ENCODE measurements at regions not wholly inside any gene's neighbourhood (a gene's known extent, or its start where the extent isn't known, plus 50 kb on each side); places are given as distances from the start of the nearest gene placed in this dataset.

- Histone ChIP-seq H2BK20ac (ENCODE audit: low read depth, low read length) (no peak overlapping the region), H3K79me1 (ENCODE audit: low read depth in 1 of 2, low read length in 2 of 2) (no peaks in the 10 kb centered on the region), H2AK9ac (replicated peaks; ENCODE audit: low read depth, low read length, poor library complexity) (no peak overlapping the region), H3K27me3 (ENCODE audit: control insufficient read depth, insufficient read depth, low read length) (peaks cover 5% of the 10 kb centered on the region; the same call in 1 of the 2 replicates), H3K4ac (ENCODE audit: low read depth, low read length) (no peak overlapping the region), H3K4me3 (ENCODE audit: insufficient read depth, low read depth, low read length) (no peak overlapping the region), H3K9me1 (ENCODE audit: insufficient read depth, low read length) (no peaks in the 10 kb centered on the region), H3K14ac (replicated peaks; ENCODE audit: low read depth, low read length) (no peak overlapping the region), H3K4me2 (ENCODE audit: low read depth, low read length) (no peak overlapping the region), H3K9me3 (ENCODE audit: control insufficient read depth, insufficient read depth, low read length) (peaks cover 7% of the 10 kb centered on the region; the same call in 1 of the 2 replicates), H4K20me1 (ENCODE audit: insufficient read depth, low read length) (no peaks in the 10 kb centered on the region), H3K56ac (ENCODE audit: extremely low read depth, insufficient read depth, low read length) (no peak overlapping the region), H2AK5ac (ENCODE audit: low read depth, low read length) (no peak overlapping the region), H2BK120ac (ENCODE audit: low read depth, low read length) (no peak overlapping the region), H2BK15ac (ENCODE audit: low read depth, low read length) (no peak overlapping the region), H3K27ac (ENCODE audit: insufficient read depth, low read length) (no peak overlapping the region), H4K91ac (ENCODE audit: insufficient read depth, low read depth, low read length) (no peak overlapping the region), H3K9ac (ENCODE audit: low read depth, low read length) (no peak overlapping the region), H3K4me1 (ENCODE audit: control insufficient read depth, insufficient read depth, low read length) (no peaks in the 10 kb centered on the region; the same call in 1 of the 2 replicates), H3K36me3 (ENCODE audit: control insufficient read depth, insufficient read depth, low read length) (no peaks in the 10 kb centered on the region), H4K8ac (ENCODE audit: low read depth in 2 of 2, low read length in 2 of 2) (no peak overlapping the region), H3K23ac (ENCODE audit: low read depth, low read length) (no peak overlapping the region), H2BK5ac (ENCODE audit: low read depth, low read length, poor library complexity, severe bottlenecking) (no peak overlapping the region), H3K18ac (ENCODE audit: low read depth, low read length) (no peak overlapping the region), H2AFZ (replicated peaks; ENCODE audit: low read length, poor library complexity) (no peak overlapping the region), H4K5ac (ENCODE audit: low read depth, low read length) (no peak overlapping the region)
- no peak for TF ChIP-seq MAFK (IDR thresholded peaks at IDR 0.05; ENCODE audit: low read depth, low read length)
- no peak for TF ChIP-seq CTCF (conservative IDR thresholded peaks at IDR 0.05; ENCODE audit: low read depth, low read length)
- TF ChIP-seq MXI1 (IDR thresholded peaks at IDR 0.05; ENCODE audit: borderline replicate concordance, low read depth, low read length): no peak
- TF ChIP-seq RCOR1 (IDR thresholded peaks at IDR 0.05; ENCODE audit: insufficient replicate concordance, low read length): no peak
- TF ChIP-seq RAD21 (IDR thresholded peaks at IDR 0.05; ENCODE audit: low read length): no peak
- no peak for TF ChIP-seq FOS (IDR thresholded peaks at IDR 0.05; ENCODE audit: low read depth, low read length)
- no peak for TF ChIP-seq RFX5 (IDR thresholded peaks at IDR 0.05; ENCODE audit: low read depth, low read length)
- TF ChIP-seq ELK1 (IDR thresholded peaks at IDR 0.05; ENCODE audit: borderline replicate concordance, low read depth, low read length): no peak
- POLR2A ChIA-PET (ENCODE audit: unreplicated experiment): no interaction called here
- dilution Hi-C loops (cut with HindIII; ENCODE audit: low sequenced_read_pairs, unreplicated experiment) (no loop called here), intact Hi-C loops (cut with micrococcal nuclease) (no loop called here), in situ Hi-C loops (cut with MboI; ENCODE audit: low sequenced_read_pairs) (loop anchor here (10.0 kb wide), 1 partner anchor 265 kb away; no protein-coding TSS in a partner anchor)
- BruUV-seq (replicated peaks): no TSS peak
- CTCF ChIA-PET: no interaction called here
- ATAC-seq (ENCODE audit: low read depth) (no peak), DNase-seq (no peak)
- 67% methylated on average over 6 of the region's 34 CpGs; no CpG with 5 or more reads in 1 of the 2 experiments for WGBS, 2 experiments (ENCODE audit: extremely low coverage in 2 of 2, insufficient read length in 1 of 2)
These were observed 277.6 kb downstream of the BCOR start for GRCh38 chrX:39819921-39820849.

All from IMR-90 (cell line).